GM13976 (cell line): ENCODE measurements at regions not wholly inside any gene's neighbourhood (a gene's known extent, or its start where the extent isn't known, plus 50 kb on each side); places are given as distances from the start of the nearest gene placed in this dataset.

ENCODE experiments used
- DNase-seq: peaks from one replicate; pipeline ENCODE4 v3.0.0; 2012; ENCODE audit warnings: low spot score
- in situ Hi-C: fragments of 300-500 bp; cut with MboI; formaldehyde crosslinking; loops from one replicate; pipeline ENCODE4 v1.12.0; 2022; ENCODE audit warnings: low sequenced_read_pairs, mixed read lengths, inconsistent platforms; ENCODE audit not compliant: unreplicated experiment
- TF ChIP-seq, protein P1 (sequence below): IDR thresholded peaks from 2 replicates; pipeline ENCODE4 v1.5.1; 2012; ENCODE audit warnings: borderline replicate concordance, mild to moderate bottlenecking; ENCODE audit not compliant: insufficient read depth; ENCODE audit errors: extremely low read depth, missing control alignments, control extremely low read depth

GRCh38 chr3:193791041-193792032 is 198.3 kb downstream of the OPA1 start:
- DNase-seq = no peak
- in situ Hi-C loops = loop anchor here (25.0 kb wide), 1 partner anchor 346 kb away; the partner anchor contains the start of gene HES1
- TF ChIP-seq, protein P1, sequence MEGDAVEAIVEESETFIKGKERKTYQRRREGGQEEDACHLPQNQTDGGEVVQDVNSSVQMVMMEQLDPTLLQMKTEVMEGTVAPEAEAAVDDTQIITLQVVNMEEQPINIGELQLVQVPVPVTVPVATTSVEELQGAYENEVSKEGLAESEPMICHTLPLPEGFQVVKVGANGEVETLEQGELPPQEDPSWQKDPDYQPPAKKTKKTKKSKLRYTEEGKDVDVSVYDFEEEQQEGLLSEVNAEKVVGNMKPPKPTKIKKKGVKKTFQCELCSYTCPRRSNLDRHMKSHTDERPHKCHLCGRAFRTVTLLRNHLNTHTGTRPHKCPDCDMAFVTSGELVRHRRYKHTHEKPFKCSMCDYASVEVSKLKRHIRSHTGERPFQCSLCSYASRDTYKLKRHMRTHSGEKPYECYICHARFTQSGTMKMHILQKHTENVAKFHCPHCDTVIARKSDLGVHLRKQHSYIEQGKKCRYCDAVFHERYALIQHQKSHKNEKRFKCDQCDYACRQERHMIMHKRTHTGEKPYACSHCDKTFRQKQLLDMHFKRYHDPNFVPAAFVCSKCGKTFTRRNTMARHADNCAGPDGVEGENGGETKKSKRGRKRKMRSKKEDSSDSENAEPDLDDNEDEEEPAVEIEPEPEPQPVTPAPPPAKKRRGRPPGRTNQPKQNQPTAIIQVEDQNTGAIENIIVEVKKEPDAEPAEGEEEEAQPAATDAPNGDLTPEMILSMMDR = no peak

GRCh38 chr3:193793123-193793522 is 200.1 kb downstream of the OPA1 start:
- TF ChIP-seq, protein P1 = no peak
- in situ Hi-C loops = loop anchor here (25.0 kb wide), 1 partner anchor 344 kb away; the partner anchor contains the start of gene HES1
- no peak for DNase-seq

DNA sequence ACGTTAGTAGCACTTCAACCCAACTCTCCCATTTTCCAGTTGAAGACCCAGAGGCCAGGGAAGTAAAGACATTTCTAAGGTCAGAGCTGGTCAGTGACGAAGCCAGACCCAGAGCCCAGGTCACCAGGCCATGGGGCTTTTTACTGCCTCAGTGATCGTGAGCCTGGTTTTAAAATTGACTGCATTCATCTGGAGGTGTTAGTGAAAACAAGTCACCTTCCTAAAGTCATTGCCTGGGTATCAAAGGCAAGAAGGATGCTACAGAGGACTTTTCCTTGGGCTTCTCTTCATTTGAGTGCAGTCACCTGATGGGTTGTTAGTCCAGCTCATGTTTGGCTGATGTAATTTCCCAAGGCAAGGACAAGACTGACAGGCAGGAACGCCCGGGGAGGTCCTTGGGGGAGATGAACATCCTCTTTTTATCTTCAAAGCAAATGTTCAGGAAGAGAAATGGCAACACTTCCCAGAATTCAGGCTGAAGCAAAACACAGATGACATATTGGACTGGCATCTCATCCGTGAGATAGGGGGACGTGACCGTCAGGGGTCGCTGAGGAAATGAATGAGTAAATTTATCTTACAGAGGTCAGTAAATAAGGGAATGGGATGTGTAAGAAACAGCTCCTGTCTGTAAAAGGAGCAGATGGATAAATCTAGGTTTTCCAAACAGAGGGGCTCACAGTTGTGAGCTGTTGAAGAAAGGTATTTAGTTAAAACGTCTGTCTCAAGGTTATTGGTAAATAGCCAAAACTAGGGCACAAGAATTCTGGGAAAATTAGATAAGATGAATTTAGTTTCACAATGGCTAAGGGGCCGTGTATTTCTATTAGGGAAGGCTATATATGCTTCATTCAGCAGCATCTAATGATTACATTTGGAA is 201.2 kb downstream of the OPA1 start:
- in situ Hi-C loops = loop anchor here (25.0 kb wide), 1 partner anchor 343 kb away; the partner anchor contains the start of gene HES1
- no peak for DNase-seq
- TF ChIP-seq, protein P1 = no peak

DNA sequence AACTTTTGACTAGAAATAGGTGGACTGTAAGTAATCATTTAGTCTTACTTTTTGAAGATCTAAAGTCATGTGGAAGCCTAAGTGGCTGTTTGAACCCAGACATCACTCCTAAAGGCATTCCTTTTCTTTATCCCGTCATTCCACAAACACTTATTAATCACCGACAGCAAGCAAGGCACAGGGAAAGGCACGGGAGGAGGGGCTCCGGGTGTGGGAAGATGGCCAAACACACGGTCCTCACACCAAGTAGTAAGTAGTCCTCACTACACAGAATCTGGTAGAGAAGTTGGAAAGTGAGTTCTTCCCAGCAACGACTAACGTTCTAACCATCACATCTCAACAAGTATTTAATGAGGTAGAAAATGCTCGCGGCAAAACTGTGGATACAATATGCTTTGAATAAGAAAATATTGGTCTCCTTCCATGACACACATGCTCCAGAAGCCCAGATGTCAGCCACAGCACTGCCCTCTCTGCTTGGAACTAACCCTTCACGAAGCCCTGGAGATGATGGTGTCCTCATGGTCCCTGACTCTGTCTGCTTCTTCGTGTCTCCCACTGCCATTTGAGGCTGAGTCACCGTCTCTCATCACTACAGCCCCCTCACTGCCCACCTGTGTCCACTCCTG is 202.2 kb downstream of the OPA1 start:
- TF ChIP-seq, protein P1 = no peak
- DNase-seq = no peak
- in situ Hi-C loops = loop anchor here (25.0 kb wide), 1 partner anchor 342 kb away; the partner anchor contains the start of gene HES1

DNA sequence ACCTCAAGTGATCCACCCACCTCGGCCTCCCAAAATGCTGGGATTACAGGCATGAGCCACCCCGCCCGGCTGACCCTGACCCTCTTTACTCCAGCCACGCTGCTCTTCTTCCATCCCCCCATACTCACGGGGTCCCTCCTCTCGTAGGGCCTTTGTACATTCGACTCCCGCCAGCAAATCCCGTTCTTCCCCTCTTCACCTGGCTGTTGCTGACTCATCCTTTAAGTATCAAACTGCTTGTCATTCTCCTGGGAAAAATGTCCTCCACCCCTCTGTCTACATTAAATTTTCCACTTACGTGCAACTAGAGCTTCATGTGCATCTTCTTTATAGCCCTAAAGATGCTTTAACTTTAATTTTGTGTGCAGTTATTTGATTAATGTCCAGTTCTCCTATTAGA is 203.1 kb downstream of the OPA1 start:
- no peak for DNase-seq
- TF ChIP-seq, protein P1 = no peak
- in situ Hi-C loops = loop anchor here (25.0 kb wide), 1 partner anchor 341 kb away; the partner anchor contains the start of gene HES1
